GM18499 (cell line): ENCODE measurements at regions not wholly inside any gene's neighbourhood (a gene's known extent, or its start where the extent isn't known, plus 50 kb on each side); places are given as distances from the start of the nearest gene placed in this dataset.

Source experiments
- ATAC-seq: cut with Tn5 transposase; IDR thresholded peaks from one replicate; pipeline ENCODE4 v1.9.1; 2021; ENCODE audit warnings: moderate number of reproducible peaks; ENCODE audit not compliant: insufficient read depth, unreplicated experiment

GRCh38 chr12:84807249-84807648, 105.3 kb downstream of the SLC6A15 start:
- no peak for ATAC-seq

DNA sequence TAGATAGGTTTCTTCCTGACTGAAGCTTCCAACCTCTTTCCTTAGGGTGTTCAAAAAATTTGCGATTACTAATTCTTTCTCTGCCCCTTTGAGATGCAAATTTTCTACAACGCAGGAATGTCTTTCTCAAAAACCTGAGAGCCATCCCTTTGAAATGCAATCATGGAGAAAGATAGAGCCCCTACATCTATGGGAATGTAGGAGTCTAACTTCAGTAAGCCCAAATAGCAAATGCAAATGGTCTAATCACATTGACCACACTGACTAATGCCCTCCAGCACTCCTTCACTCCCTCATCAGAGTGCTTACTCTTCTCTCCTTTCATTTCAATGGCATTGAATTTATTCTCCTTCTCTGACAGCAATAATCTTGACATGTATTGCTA, 107.1 kb downstream of the SLC6A15 start:
- ATAC-seq = no peak

GRCh38 chr12:84804691-84805473, 107.7 kb downstream of the SLC6A15 start:
- no peak for ATAC-seq

DNA sequence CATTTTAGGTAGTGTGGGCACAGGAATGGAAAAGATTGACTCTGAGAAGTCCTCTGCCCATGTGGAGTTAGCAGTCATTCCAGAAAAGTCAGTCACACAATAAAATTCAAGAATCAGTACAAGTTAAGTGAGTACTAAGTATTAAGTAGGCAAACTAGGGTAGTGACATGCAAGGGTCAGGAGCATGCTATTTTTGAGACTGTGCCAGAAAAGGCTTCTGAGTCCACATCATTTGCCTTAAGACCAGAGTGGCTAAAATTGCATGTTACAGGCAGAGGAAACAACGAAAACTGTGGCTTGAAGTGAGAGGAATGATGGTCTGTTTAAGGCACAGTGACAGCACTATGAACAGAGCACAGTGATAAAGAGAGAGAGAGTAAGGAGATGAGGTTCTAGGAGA, 108.9 kb downstream of the SLC6A15 start:
- no peak for ATAC-seq

DNA sequence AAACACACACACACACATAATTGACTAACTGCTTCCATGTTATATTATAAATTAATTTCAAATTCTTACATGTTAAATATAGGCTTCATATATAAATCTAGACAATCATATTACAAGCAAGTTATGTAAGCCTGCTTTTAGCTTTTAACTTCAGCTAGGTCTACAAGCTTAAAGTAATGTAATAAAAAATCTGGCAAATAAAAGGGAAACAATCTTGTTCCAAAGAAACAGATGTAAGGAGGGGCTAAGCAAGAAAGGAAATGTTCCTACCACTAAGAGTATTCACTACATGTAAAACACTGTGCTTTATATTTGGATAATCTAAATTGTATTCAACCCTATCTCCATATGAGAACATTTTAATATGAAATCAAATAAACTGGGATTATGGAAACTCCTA, 110.4 kb downstream of the SLC6A15 start:
- ATAC-seq = no peak

GRCh38 chr12:84793558-84794367, 118.8 kb downstream of the SLC6A15 start:
- ATAC-seq = no peak

- ATAC-seq = no peak
Measured at GRCh38 chr12:84791444-84791843, 121.2 kb downstream of the SLC6A15 start.

GRCh38 chr12:84789184-84789583, 123.4 kb downstream of the SLC6A15 start:
- ATAC-seq = no peak

DNA sequence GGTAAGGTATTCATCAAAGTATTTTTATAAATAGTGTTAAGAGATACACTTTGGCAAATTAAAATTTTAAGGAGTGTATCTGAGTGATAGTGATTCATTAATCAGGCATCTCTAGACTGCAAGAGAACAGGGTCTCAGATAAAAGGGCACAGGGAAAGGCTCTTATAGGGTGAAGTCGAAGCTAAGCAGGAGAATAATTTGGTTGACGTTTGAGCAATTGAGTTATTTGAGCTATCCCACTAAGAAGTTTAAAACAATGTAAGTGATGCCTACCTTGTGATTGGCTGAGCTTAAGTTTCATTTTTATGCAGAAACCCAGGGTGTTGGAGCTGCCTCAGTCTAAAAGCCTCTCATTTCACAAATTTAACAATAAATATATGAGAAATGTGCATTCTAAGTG, 125.3 kb downstream of the SLC6A15 start:
- no peak for ATAC-seq

DNA sequence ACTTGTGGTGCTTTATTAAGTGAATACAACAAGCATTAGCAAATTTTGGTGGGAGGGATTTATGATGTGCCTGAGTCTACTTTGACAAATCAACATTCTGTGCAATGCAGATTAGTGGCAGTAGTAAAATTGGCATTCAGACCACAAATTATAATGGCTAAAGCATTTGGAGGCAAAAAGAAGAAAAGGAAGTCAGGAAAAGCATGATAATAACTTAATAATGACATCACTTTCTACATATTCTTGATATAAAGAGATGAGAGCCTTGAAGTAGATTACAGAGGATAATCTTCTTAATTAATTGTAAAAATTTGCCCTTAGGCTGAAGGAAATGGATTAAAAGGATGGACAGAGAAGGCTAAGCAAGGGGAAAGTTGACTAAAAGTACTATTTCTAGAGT, 126.0 kb downstream of the SLC6A15 start:
- ATAC-seq = no peak

DNA sequence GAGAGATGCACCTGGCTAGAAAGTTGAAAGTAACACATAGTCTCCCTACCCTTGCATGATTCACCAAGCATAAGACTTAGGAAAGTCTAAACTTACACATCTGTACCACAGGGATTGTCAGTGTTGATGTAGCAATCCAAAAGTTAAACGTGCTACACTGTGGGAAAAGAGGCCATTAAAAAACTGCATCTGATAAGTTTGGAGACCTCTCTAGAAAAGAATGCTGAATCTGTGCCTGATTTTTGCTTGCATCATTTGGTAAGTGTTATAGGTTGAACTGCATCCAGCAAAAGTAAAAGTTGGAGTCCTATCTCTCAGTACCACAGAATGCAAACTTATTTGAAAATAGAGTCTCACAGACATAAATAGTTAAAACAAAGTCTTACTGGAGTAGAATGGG, 126.6 kb downstream of the SLC6A15 start:
- ATAC-seq = no peak

DNA sequence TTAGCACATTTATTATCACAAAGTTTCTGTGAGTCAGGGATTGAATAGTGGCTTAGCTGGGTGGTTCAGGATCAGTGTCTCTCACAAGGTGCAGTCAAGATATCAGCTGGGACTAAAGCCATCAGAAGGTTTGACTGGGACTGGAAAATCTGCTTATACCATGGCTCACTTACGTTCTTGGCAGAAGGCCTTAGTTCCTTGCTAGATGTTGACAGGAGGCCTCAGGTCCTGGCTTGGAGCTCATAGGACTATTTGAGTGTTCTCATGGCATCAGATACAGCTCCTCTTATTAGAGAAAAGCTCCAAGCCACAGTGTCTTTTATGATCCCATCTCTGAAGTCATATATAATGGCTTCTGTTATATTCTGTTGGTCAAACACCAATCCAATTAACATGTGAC, 127.3 kb downstream of the SLC6A15 start:
- no peak for ATAC-seq

GRCh38 chr12:84779169-84779568, 133.4 kb downstream of the SLC6A15 start:
- ATAC-seq = no peak

- ATAC-seq = no peak
Measured at GRCh38 chr12:84772281-84772680, 140.3 kb downstream of the SLC6A15 start.

DNA sequence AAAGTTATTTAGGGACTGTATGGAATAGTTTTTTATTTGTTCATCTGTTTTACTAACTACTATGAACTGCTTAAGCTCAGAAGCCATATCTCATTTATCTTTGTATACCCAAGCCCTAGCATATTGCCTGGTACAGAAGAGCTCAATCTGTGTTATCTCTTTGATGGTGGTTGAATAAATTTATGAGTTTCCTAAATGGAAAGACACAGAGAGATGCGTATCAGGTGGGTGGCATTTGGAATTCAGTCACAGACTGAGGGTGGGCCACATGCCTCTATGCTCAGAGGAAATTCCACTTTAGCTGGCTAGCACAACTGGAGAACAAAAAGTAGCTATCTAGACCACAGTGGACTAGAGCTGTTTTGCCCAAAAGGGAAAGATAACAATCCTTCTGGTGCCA, 145.5 kb downstream of the SLC6A15 start:
- no peak for ATAC-seq

DNA sequence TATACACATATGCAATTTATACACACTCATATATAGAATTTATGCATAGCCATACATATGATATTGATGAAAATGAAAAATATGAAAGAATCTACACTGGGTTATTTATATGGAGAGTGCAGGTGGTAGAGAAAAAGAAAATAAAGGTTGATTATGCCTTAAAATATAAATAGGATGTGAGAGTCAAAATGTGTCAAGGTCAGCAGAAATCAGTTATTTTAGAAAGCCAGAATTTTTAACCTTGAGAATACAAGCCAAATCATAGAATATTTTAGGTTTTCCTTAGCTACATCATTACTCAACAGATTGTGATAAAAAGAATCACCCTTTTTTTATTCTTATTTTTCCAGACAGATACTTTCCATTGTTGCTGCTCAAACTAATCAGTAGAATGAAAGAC, 146.2 kb downstream of the SLC6A15 start:
- no peak for ATAC-seq

DNA sequence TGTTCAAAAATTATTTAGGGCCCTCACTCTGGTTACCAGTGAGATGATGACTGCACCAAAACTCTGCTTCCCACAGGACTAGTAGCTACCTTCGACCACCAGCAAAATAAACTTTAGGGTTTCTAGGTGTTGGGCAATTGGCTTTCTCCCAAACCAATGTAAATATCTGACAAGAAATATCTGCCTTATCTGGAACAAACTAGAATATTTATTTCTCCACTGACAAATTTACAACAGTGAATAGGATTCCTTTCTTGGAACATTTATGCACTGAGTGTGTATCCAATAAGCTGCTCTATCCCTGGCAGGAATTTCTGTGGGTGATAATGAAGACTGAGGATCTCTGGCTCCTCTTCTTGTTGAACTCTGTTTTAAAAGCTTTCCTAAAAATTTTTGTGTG, 148.6 kb downstream of the SLC6A15 start:
- no peak for ATAC-seq

DNA sequence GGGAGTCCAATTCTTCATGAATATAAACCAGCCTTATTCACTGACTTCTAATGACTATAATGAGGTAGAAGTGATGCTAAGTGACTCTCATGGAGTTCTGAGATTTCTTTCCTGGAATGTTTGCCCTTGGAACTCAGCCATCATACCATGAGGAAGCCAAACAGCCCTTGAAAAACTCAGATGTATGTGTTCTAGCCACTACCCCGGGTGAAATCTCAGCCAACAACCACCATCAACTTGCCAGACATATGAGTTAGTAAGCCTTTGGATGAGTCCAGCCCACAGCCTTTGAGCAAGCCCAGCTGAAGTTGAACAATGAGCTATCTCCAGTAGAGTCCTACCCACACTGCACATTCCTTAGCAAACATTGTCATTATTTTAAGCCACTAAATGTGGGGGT, 149.5 kb downstream of the SLC6A15 start:
- no peak for ATAC-seq

DNA sequence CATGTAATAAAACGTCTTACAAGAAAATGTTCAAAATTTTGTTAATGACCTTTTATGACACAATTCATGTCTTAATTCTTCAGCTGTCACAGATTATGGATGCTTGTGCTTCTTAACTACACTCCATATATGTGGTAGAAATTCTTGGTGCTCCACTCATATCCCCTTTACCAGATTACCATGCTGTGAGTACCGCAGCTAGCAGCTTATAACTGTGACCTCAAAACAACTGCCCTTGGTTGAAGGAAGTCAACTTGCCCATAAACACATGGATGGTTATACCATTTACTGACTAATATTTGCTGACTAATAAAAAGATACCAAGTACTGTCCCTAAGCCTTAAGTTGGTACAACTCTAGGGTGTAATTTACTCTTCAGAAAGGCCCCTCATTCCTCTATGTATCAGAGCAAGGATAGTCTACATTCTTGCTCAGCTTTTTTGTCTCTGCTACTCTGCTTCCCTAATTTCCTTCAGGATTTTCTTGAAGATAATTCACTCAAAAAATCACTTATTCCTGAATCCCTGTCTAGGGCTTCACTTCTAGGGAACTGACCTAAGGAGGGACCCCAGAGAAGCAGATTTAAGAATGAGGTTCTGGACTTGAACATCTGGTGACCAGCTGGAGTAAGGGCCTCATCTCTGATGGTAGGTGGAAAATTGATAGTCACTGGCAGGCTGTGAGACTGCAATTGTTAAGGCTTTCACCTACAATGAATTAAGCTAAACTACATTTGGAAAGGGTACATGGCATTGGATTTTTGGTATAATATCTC, 152.3 kb downstream of the SLC6A15 start:
- ATAC-seq = no peak

DNA sequence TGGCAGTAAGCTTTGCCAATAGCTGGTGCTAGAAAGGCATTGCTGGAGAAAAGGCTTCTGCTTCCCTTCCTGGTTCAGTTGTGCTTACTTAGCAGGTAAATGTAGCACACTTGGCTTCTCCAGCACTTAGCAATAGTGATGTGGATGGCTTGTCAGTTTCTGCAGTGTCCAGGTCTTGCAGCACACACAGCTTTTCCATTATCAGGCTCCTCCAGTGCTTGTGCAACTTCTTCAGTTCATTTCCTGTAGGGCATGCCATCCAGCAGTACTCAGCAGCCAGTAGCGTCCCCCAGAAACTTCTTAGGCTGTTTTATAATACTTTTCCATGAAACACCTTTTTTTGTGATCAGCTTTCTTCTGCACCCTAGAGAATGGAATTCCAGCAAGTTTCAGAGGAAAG, 154.6 kb downstream of the SLC6A15 start:
- no peak for ATAC-seq

GRCh38 chr12:84756961-84757360, 155.6 kb downstream of the SLC6A15 start:
- ATAC-seq = no peak
